ENCODE measurements at regions not wholly inside any gene's neighbourhood (a gene's known extent, or its start where the extent isn't known, plus 50 kb on each side); places are given as distances from the start of the nearest gene placed in this dataset.
"Not testable (repeated sequence)": the region's sequence is repeated elsewhere in the genome, so short reads cannot be mapped to it uniquely, and the experiment has no call there.

GRCh38 chr20:7146552-7147219 is 379.2 kb downstream of the BMP2 start:
- Histone ChIP-seq H3K27me3 (ENCODE audit: control insufficient read depth, insufficient read depth, low read length) (no peaks in the 10 kb centered on the region), H3K36me3 (ENCODE audit: control insufficient read depth, insufficient read depth, low read length) (no peaks in the 10 kb centered on the region), H3K4me3 (ENCODE audit: low read length) (no peak overlapping the region), H3K27ac (ENCODE audit: low read length) (no peak overlapping the region), H3K4me1 (ENCODE audit: control insufficient read depth, insufficient read depth, low read length) (no peaks in the 10 kb centered on the region), H3K9me3 (replicated peaks; ENCODE audit: control insufficient read depth, low read depth, low read length) (no peaks in the 10 kb centered on the region)
- WGBS (ENCODE audit: insufficient coverage) = 69% methylated on average over 6 of the region's 10 CpGs
- no peak for DNase-seq

DNA sequence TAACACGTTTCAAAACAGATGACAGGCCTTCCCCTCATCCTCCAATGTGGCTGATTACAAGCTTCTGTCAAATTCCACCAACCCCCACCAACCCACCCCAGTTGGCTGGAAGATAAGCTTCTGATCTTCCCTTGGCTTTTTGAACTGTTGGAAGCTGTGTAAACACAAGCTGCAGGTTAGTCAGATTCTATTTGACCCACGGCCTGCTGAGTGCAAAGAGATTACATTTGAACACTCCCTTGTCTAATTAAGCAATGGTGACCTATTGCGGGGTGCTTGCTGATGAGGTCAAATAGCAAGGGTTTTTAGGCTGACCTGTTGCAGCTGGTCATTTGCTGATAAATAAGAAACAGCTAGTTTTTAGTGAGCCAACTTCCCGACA is 379.7 kb downstream of the BMP2 start:
- no peak for DNase-seq
- H3K4me1 ChIP-seq (ENCODE audit: control insufficient read depth, insufficient read depth, low read length) = no peaks in the 10 kb centered on the region
- no peak overlapping the region for H3K27ac ChIP-seq (ENCODE audit: low read length)
- H3K36me3 ChIP-seq (ENCODE audit: control insufficient read depth, insufficient read depth, low read length) = no peaks in the 10 kb centered on the region
- H3K9me3 ChIP-seq (replicated peaks; ENCODE audit: control insufficient read depth, low read depth, low read length) = no peaks in the 10 kb centered on the region
- WGBS (ENCODE audit: insufficient coverage) = 49% methylated on average over 2 of the region's 4 CpGs
- H3K27me3 ChIP-seq (ENCODE audit: control insufficient read depth, insufficient read depth, low read length) = no peaks in the 10 kb centered on the region
- no peak overlapping the region for H3K4me3 ChIP-seq (ENCODE audit: low read length)

DNA sequence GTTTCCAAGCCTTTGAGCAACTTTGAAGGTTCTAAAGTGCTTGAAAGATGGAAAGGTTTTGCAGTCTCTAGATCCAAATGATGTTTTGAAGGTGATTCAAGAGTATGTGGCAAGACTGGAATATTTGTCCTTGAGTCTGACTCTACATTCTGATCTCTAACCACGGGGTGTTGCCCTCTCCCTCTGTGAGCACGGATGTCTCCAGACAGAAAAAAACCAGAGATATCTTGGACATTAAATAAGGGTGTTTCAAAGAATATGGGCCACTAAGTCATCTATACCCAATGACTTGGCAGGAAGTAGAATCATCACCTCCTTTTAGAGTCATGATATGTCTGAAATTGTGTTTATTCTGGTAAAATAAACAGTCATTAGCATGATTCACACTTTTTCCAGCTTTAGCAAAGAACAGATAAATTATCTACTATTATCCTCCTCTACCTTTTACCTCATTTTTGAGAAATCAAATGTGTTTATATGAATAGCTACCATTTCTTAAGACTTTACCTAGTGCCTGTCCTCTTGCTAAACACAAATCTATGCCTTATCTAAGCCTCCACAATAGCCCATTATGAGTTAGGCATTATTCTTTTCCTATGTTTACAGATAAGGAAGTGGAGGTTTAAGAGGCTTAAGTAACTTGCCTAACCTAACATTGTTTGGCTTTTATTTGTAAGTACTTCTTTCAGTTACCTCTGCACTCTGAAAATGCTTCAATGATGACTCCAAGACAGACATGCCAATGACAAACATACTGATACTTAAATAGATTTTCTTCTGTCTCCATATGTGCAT is 384.4 kb downstream of the BMP2 start:
- H3K36me3 ChIP-seq (ENCODE audit: control insufficient read depth, insufficient read depth, low read length) = no peaks in the 10 kb centered on the region
- WGBS (ENCODE audit: insufficient coverage) = no CpG with 5 or more reads among the region's 2 CpGs
- H3K4me3 ChIP-seq (ENCODE audit: low read length) = no peak overlapping the region
- DNase-seq = no peak
- H3K4me1 ChIP-seq (ENCODE audit: control insufficient read depth, insufficient read depth, low read length) = no peaks in the 10 kb centered on the region
- H3K27ac ChIP-seq (ENCODE audit: low read length) = no peak overlapping the region
- H3K27me3 ChIP-seq (ENCODE audit: control insufficient read depth, insufficient read depth, low read length) = no peaks in the 10 kb centered on the region
- no peaks in the 10 kb centered on the region for H3K9me3 ChIP-seq (replicated peaks; ENCODE audit: control insufficient read depth, low read depth, low read length)

GRCh38 chr20:7155282-7155681 is 387.8 kb downstream of the BMP2 start:
- no peak overlapping the region for H3K27ac ChIP-seq (ENCODE audit: low read length)
- no peaks in the 10 kb centered on the region for H3K9me3 ChIP-seq (replicated peaks; ENCODE audit: control insufficient read depth, low read depth, low read length)
- H3K36me3 ChIP-seq (ENCODE audit: control insufficient read depth, insufficient read depth, low read length) = no peaks in the 10 kb centered on the region
- DNase-seq = no peak
- no peaks in the 10 kb centered on the region for H3K27me3 ChIP-seq (ENCODE audit: control insufficient read depth, insufficient read depth, low read length)
- WGBS (ENCODE audit: insufficient coverage) = no CpG with 5 or more reads among the region's 4 CpGs
- no peak overlapping the region for H3K4me3 ChIP-seq (ENCODE audit: low read length)
- H3K4me1 ChIP-seq (ENCODE audit: control insufficient read depth, insufficient read depth, low read length) = no peaks in the 10 kb centered on the region

DNA sequence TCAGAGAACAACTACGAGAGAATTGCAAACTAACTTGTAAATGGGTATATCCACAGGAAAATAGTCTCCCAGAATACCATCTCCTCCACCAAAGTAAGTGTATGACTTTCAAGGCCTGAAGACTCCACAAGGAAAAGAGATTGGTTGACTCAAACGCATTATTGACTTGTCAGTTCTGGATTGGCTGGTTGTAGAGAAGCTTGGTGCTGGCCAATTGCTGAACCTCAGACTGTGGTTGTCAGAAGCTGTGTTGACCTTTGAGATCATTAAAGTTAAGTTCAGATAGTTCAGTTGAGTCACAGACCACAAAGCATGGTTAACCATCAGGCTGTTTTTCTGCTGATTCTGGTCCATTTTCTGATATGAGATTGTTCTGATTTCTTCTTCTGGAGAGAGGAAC is 388.3 kb downstream of the BMP2 start:
- H3K9me3 ChIP-seq (replicated peaks; ENCODE audit: control insufficient read depth, low read depth, low read length) = no peaks in the 10 kb centered on the region
- H3K27ac ChIP-seq (ENCODE audit: low read length) = no peak overlapping the region
- H3K4me1 ChIP-seq (ENCODE audit: control insufficient read depth, insufficient read depth, low read length) = no peaks in the 10 kb centered on the region
- H3K27me3 ChIP-seq (ENCODE audit: control insufficient read depth, insufficient read depth, low read length) = no peaks in the 10 kb centered on the region
- no peak for DNase-seq
- 82% methylated on average over 1 of the region's 2 CpGs for WGBS (ENCODE audit: insufficient coverage)
- no peaks in the 10 kb centered on the region for H3K36me3 ChIP-seq (ENCODE audit: control insufficient read depth, insufficient read depth, low read length)
- H3K4me3 ChIP-seq (ENCODE audit: low read length) = no peak overlapping the region

DNA sequence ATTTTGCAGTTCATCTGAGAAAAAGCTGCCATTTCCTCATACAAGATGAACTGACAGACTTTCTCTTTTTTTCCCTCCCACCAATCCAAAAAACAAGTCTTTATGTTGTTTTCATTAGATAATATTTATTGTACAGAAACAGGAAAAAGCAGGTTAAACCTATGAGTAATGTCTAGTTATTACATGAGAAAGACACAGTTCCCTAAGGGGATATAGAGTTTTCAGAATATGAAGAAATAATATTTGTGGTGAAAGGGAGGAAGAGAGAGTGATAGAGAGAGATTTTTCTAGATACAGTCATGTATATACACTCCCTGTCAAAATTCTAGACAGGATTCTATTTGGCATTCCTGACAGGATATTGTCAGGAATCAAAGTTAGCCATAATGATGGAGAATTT is 392.4 kb downstream of the BMP2 start:
- Histone ChIP-seq H3K27ac (ENCODE audit: low read length) (no peak overlapping the region), H3K4me3 (ENCODE audit: low read length) (no peak overlapping the region), H3K27me3 (ENCODE audit: control insufficient read depth, insufficient read depth, low read length) (no peaks in the 10 kb centered on the region), H3K36me3 (ENCODE audit: control insufficient read depth, insufficient read depth, low read length) (no peaks in the 10 kb centered on the region), H3K4me1 (ENCODE audit: control insufficient read depth, insufficient read depth, low read length) (no peaks in the 10 kb centered on the region), H3K9me3 (replicated peaks; ENCODE audit: control insufficient read depth, low read depth, low read length) (no peaks in the 10 kb centered on the region)
- peak; percentile 7 for DNase-seq

GRCh38 chr20:7161690-7162089 is 394.2 kb downstream of the BMP2 start:
- no peak overlapping the region for H3K27ac ChIP-seq (ENCODE audit: low read length)
- H3K27me3 ChIP-seq (ENCODE audit: control insufficient read depth, insufficient read depth, low read length) = no peaks in the 10 kb centered on the region
- H3K4me3 ChIP-seq (ENCODE audit: low read length) = no peak overlapping the region
- no peaks in the 10 kb centered on the region for H3K36me3 ChIP-seq (ENCODE audit: control insufficient read depth, insufficient read depth, low read length)
- no peaks in the 10 kb centered on the region for H3K4me1 ChIP-seq (ENCODE audit: control insufficient read depth, insufficient read depth, low read length)
- DNase-seq = peak; percentile 22
- H3K9me3 ChIP-seq (replicated peaks; ENCODE audit: control insufficient read depth, low read depth, low read length) = no peaks in the 10 kb centered on the region

DNA sequence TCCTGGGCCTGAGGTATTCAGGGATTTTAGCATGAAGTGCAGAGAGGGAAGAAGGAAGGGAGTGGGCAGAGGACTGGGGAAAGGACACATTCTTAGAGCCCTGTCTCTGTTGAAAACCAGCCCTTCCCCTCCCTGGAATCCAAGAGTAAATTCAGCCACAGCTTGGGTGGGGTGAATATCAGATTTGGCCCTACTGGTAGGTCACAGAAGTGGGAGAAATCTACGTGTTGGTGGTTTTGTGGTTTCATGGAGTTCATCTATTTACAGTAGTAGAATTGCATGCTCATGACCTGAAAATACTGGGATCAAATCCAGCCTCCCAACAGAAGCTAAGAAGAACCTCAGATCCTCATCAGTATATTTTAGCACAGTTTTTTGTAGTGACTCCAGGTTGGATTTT is 404.4 kb downstream of the BMP2 start:
- no peak for DNase-seq
- no peaks in the 10 kb centered on the region for H3K9me3 ChIP-seq (replicated peaks; ENCODE audit: control insufficient read depth, low read depth, low read length)
- no peaks in the 10 kb centered on the region for H3K27me3 ChIP-seq (ENCODE audit: control insufficient read depth, insufficient read depth, low read length)
- no peaks in the 10 kb centered on the region for H3K4me1 ChIP-seq (ENCODE audit: control insufficient read depth, insufficient read depth, low read length)
- no CpG with 5 or more reads among the region's 1 CpG for WGBS (ENCODE audit: insufficient coverage)
- H3K36me3 ChIP-seq (ENCODE audit: control insufficient read depth, insufficient read depth, low read length) = no peaks in the 10 kb centered on the region
- H3K4me3 ChIP-seq (ENCODE audit: low read length) = no peak overlapping the region
- H3K27ac ChIP-seq (ENCODE audit: low read length) = no peak overlapping the region

DNA sequence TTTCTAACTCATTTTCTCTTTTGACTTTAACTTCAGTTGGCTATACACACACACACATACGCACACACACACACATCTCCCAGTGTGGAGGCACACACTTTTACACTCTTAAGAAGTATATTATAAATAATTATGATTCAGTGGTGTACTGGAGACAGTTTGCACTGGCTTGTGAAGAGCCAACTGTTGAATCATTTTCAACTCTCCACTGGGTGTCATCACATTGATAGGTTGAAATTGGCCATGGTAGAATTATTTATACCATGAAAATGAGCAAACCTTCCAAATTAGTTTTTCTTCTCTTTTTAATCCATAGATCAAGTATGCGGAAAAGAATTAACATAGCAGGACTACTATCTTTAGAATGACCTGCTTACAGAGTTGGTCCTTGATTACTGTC is 407.1 kb downstream of the BMP2 start:
- Histone ChIP-seq H3K27me3 (ENCODE audit: control insufficient read depth, insufficient read depth, low read length) (no peaks in the 10 kb centered on the region), H3K36me3 (ENCODE audit: control insufficient read depth, insufficient read depth, low read length) (no peaks in the 10 kb centered on the region), H3K4me1 (ENCODE audit: control insufficient read depth, insufficient read depth, low read length) (no peaks in the 10 kb centered on the region), H3K4me3 (ENCODE audit: low read length) (no peak overlapping the region), H3K9me3 (replicated peaks; ENCODE audit: control insufficient read depth, low read depth, low read length) (no peaks in the 10 kb centered on the region), H3K27ac (ENCODE audit: low read length) (no peak overlapping the region)
- no peak for DNase-seq
- no CpG with 5 or more reads among the region's 2 CpGs for WGBS (ENCODE audit: insufficient coverage)

GRCh38 chr20:7175827-7176226 is 408.3 kb downstream of the BMP2 start:
- H3K27ac ChIP-seq (ENCODE audit: low read length); H3K4me3 ChIP-seq (ENCODE audit: low read length); H3K9me3 ChIP-seq (replicated peaks; ENCODE audit: control insufficient read depth, low read depth, low read length); H3K27me3 ChIP-seq (ENCODE audit: control insufficient read depth, insufficient read depth, low read length); H3K36me3 ChIP-seq (ENCODE audit: control insufficient read depth, insufficient read depth, low read length); DNase-seq; H3K4me1 ChIP-seq (ENCODE audit: control insufficient read depth, insufficient read depth, low read length): not testable (repeated sequence)
- no CpG with 5 or more reads among the region's 1 CpG for WGBS (ENCODE audit: insufficient coverage)

- H3K4me1 ChIP-seq (ENCODE audit: control insufficient read depth, insufficient read depth, low read length) = no peaks in the 10 kb centered on the region
- no peak overlapping the region for H3K27ac ChIP-seq (ENCODE audit: low read length)
- no peak for DNase-seq
- no peaks in the 10 kb centered on the region for H3K27me3 ChIP-seq (ENCODE audit: control insufficient read depth, insufficient read depth, low read length)
- H3K4me3 ChIP-seq (ENCODE audit: low read length) = no peak overlapping the region
- H3K36me3 ChIP-seq (ENCODE audit: control insufficient read depth, insufficient read depth, low read length) = no peaks in the 10 kb centered on the region
- WGBS (ENCODE audit: insufficient coverage) = no CpG with 5 or more reads among the region's 2 CpGs
- no peaks in the 10 kb centered on the region for H3K9me3 ChIP-seq (replicated peaks; ENCODE audit: control insufficient read depth, low read depth, low read length)
Measured at GRCh38 chr20:7178004-7178403, 410.5 kb downstream of the BMP2 start.
